ENCODE measurements at regions not wholly inside any gene's neighbourhood (a gene's known extent, or its start where the extent isn't known, plus 50 kb on each side); places are given as distances from the start of the nearest gene placed in this dataset.
"Not testable (repeated sequence)": the region's sequence is repeated elsewhere in the genome, so short reads cannot be mapped to it uniquely, and the experiment has no call there.

GRCh38 chr7:52747817-52748216, 287.6 kb upstream of the POM121L12 start:
- Histone ChIP-seq H3K79me2 (ENCODE audit: insufficient read depth, low read length) (no peaks in the 10 kb centered on the region), H3K4me2 (ENCODE audit: low read depth, low read length, poor library complexity, severe bottlenecking) (no peak overlapping the region), H3K9me2 (replicated peaks; ENCODE audit: insufficient read depth, low read length) (no peaks in the 10 kb centered on the region), H4K20me1 (ENCODE audit: low read depth, low read length) (no peaks in the 10 kb centered on the region), H2AFZ (ENCODE audit: low read depth, low read length, severe bottlenecking) (no peak overlapping the region), H3K9me3 (ENCODE audit: insufficient read depth, low read length) (no peaks in the 10 kb centered on the region), H3K36me3 (ENCODE audit: low read length) (no peaks in the 10 kb centered on the region), H3K9ac (ENCODE audit: low read length) (no peak overlapping the region), H3K4me3 (ENCODE audit: insufficient read depth, low read length, poor library complexity, severe bottlenecking) (no peak overlapping the region), H3F3A (ENCODE audit: insufficient read depth) (no peaks in the 10 kb centered on the region), H3K27ac (ENCODE audit: low read depth, low read length) (no peak overlapping the region), H3K27me3 (ENCODE audit: low read length) (no peaks in the 10 kb centered on the region)
- TF ChIP-seq EZH2phosphoT487 (conservative IDR thresholded peaks at IDR 0.05; ENCODE audit: low read length) = no peak
- TF ChIP-seq, protein P1, sequence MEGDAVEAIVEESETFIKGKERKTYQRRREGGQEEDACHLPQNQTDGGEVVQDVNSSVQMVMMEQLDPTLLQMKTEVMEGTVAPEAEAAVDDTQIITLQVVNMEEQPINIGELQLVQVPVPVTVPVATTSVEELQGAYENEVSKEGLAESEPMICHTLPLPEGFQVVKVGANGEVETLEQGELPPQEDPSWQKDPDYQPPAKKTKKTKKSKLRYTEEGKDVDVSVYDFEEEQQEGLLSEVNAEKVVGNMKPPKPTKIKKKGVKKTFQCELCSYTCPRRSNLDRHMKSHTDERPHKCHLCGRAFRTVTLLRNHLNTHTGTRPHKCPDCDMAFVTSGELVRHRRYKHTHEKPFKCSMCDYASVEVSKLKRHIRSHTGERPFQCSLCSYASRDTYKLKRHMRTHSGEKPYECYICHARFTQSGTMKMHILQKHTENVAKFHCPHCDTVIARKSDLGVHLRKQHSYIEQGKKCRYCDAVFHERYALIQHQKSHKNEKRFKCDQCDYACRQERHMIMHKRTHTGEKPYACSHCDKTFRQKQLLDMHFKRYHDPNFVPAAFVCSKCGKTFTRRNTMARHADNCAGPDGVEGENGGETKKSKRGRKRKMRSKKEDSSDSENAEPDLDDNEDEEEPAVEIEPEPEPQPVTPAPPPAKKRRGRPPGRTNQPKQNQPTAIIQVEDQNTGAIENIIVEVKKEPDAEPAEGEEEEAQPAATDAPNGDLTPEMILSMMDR (IDR thresholded peaks at IDR 0.05; ENCODE audit: insufficient read depth, low read length, poor library complexity, severe bottlenecking) = no peak

DNA sequence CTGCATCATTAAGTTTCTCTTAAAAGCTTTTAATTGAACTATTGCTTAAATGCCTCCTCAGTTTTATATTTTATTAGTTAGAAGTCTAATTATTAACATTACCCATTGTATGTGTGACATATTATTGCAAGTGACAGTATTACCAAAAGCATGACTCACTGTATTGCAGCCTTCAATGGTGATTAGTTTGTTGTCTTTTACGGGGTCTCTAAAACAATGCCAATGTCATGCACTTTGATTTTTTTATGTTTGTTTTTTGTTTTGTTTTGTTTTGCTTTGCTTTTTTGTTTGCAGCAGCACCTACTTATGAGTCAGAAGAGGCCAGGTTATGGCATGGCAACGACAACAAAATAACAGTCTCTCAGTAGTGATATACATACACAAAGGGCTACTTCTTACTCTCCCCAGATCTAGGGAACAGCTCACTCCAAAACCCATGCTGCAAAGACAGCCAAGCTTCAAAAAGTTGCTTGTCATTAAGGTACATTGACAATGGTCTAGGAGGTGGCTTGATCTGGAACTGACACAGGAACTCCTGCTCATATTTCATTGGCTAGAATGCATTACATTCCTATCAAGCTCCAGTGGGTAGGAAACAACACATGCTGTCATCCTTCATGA, 293.7 kb upstream of the POM121L12 start:
- no peaks in the 10 kb centered on the region for H3K9me2 ChIP-seq (replicated peaks; ENCODE audit: insufficient read depth, low read length)
- H4K20me1 ChIP-seq (ENCODE audit: low read depth, low read length) = no peaks in the 10 kb centered on the region
- H3K9ac ChIP-seq (ENCODE audit: low read length) = no peak overlapping the region

DNA sequence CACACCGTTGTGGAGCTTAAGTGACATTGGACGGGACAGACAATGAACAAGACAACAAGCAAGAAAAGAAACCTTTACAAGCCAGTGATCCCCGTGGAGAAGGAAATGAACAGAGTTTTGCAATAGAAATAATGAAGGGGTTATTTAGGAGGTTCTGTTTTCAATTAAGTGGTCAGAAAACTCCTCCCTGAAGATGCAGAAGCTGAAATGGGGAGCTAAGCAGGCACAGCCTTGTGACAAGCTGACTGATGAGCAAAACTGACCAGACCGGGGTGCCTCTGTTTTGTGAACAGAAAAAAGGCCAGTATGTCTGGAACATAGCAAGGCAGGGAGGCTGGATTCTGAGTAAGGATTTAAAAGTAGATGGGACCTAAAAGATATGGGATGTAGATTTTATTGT, 299.8 kb upstream of the POM121L12 start:
- Histone ChIP-seq H3F3A (ENCODE audit: insufficient read depth) (no peaks in the 10 kb centered on the region), H3K9ac (ENCODE audit: low read length) (no peak overlapping the region), H3K9me3 (ENCODE audit: insufficient read depth, low read length) (no peaks in the 10 kb centered on the region), H3K27me3 (ENCODE audit: low read length) (no peaks in the 10 kb centered on the region), H3K4me2 (ENCODE audit: low read depth, low read length, poor library complexity, severe bottlenecking) (no peak overlapping the region), H2AFZ (ENCODE audit: low read depth, low read length, severe bottlenecking) (no peak overlapping the region), H3K27ac (ENCODE audit: low read depth, low read length) (no peak overlapping the region), H3K4me3 (ENCODE audit: insufficient read depth, low read length, poor library complexity, severe bottlenecking) (no peak overlapping the region), H3K79me2 (ENCODE audit: insufficient read depth, low read length) (no peaks in the 10 kb centered on the region), H3K9me2 (replicated peaks; ENCODE audit: insufficient read depth, low read length) (no peaks in the 10 kb centered on the region), H3K36me3 (ENCODE audit: low read length) (no peaks in the 10 kb centered on the region), H4K20me1 (ENCODE audit: low read depth, low read length) (no peaks in the 10 kb centered on the region)
- no peak for TF ChIP-seq EZH2phosphoT487 (conservative IDR thresholded peaks at IDR 0.05; ENCODE audit: low read length)
- TF ChIP-seq, protein P1 (IDR thresholded peaks at IDR 0.05; ENCODE audit: insufficient read depth, low read length, poor library complexity, severe bottlenecking) = no peak

More for the DNA sequence above, 293.7 kb upstream of the POM121L12 start:
- no peak overlapping the region for H2AFZ ChIP-seq (ENCODE audit: low read depth, low read length, severe bottlenecking)
- no peaks in the 10 kb centered on the region for H3K27me3 ChIP-seq (ENCODE audit: low read length)
- no peaks in the 10 kb centered on the region for H3F3A ChIP-seq (ENCODE audit: insufficient read depth)
- H3K9me3 ChIP-seq (ENCODE audit: insufficient read depth, low read length) = no peaks in the 10 kb centered on the region
- TF ChIP-seq, protein P1 (IDR thresholded peaks at IDR 0.05; ENCODE audit: insufficient read depth, low read length, poor library complexity, severe bottlenecking) = no peak
- no peak for TF ChIP-seq EZH2phosphoT487 (conservative IDR thresholded peaks at IDR 0.05; ENCODE audit: low read length)
- no peak overlapping the region for H3K4me2 ChIP-seq (ENCODE audit: low read depth, low read length, poor library complexity, severe bottlenecking)
- H3K27ac ChIP-seq (ENCODE audit: low read depth, low read length) = no peak overlapping the region
- H3K36me3 ChIP-seq (ENCODE audit: low read length) = no peaks in the 10 kb centered on the region
- H3K4me3 ChIP-seq (ENCODE audit: insufficient read depth, low read length, poor library complexity, severe bottlenecking) = no peak overlapping the region
- no peaks in the 10 kb centered on the region for H3K79me2 ChIP-seq (ENCODE audit: insufficient read depth, low read length)

- not testable (repeated sequence) for H3F3A ChIP-seq (ENCODE audit: insufficient read depth); H3K27me3 ChIP-seq (ENCODE audit: low read length); H4K20me1 ChIP-seq (ENCODE audit: low read depth, low read length); H3K27ac ChIP-seq (ENCODE audit: low read depth, low read length); H2AFZ ChIP-seq (ENCODE audit: low read depth, low read length, severe bottlenecking); H3K9me2 ChIP-seq (replicated peaks; ENCODE audit: insufficient read depth, low read length); H3K9ac ChIP-seq (ENCODE audit: low read length); H3K9me3 ChIP-seq (ENCODE audit: insufficient read depth, low read length); H3K36me3 ChIP-seq (ENCODE audit: low read length); H3K4me3 ChIP-seq (ENCODE audit: insufficient read depth, low read length, poor library complexity, severe bottlenecking); H3K79me2 ChIP-seq (ENCODE audit: insufficient read depth, low read length); H3K4me2 ChIP-seq (ENCODE audit: low read depth, low read length, poor library complexity, severe bottlenecking)
Observed at GRCh38 chr7:52728683-52729082, 306.8 kb upstream of the POM121L12 start.
